Hepatocyte (in vitro differentiated cells): ENCODE measurements at regions not wholly inside any gene's neighbourhood (a gene's known extent, or its start where the extent isn't known, plus 50 kb on each side); places are given as distances from the start of the nearest gene placed in this dataset.

Experiments
- CTCF ChIP-seq: fragments of 200-600 bp; sonication (generic); IDR thresholded peaks from 2 replicates; pipeline ENCODE4 v1.5.1; 2016; ENCODE audit warnings: antibody characterized with exemption, mild to moderate bottlenecking; ENCODE audit not compliant: poor library complexity
- EZH2 ChIP-seq: fragments of 200-600 bp; sonication (generic); IDR thresholded peaks from 2 replicates; pipeline ENCODE4 v1.6.1; 2016; ENCODE audit warnings: antibody characterized with exemption, mild to moderate bottlenecking, borderline replicate concordance

DNA sequence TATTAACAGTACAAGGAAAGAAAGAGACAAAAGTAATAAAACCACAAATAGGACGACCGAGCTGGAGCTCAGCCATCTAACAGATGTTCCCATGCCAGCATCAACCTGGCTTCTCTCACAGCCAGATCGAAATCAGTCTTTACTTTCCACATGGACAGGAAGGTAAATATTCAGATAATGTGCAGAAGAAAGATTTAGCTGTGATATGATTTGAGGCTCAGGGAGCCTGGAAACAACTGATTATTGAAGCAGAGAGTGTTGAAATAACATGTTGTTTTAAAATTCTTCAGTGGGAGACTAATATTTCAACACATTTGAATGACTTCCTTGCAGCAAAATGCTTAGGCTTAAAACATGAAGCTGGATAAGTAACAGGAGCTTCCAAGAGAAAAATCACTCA, 546.8 kb downstream of the ETS1 start:
- TF ChIP-seq CTCF: no peak
- no peak for TF ChIP-seq EZH2
